D721Med (cell line): ENCODE measurements at regions not wholly inside any gene's neighbourhood (a gene's known extent, or its start where the extent isn't known, plus 50 kb on each side); places are given as distances from the start of the nearest gene placed in this dataset.

Experiments used
- DNase-seq: peaks from one replicate; pipeline ENCODE4 v3.0.0; 2011; ENCODE audit warnings: low spot score; ENCODE audit not compliant: insufficient read length
- FAIRE-seq: peaks from 2 replicates; lab custom pipeline; 2011; peaks lifted over from hg19 to GRCh38; lab: Jason Lieb, UNC
- CTCF ChIP-seq: IDR thresholded peaks from 2 replicates; pipeline ENCODE4 v1.5.1; 2012; ENCODE audit warnings: mild to moderate bottlenecking, control low read depth; ENCODE audit not compliant: insufficient read depth; ENCODE audit errors: missing control alignments

DNA sequence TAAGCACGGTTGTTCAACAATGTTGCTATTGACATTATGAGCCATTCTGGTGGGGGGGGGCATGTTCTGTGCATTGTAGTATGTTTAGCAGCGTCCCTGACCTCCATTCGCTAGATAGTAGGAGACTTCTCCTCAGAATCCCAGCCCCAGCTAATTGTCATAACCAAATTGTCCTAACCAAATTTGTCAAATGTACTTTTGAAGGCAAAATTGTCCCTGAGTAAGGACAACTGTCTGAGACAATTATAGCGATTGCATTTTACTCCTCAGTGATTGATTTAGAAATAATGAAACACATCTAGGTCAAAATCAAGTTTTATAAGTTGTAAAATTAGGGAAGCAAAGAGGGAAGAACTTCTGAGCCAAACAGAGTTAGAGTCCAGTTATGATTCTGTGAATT is 541.8 kb upstream of the CHORDC1 start:
- TF ChIP-seq CTCF: no peak
- DNase-seq (no peak), FAIRE-seq (no peak)

DNA sequence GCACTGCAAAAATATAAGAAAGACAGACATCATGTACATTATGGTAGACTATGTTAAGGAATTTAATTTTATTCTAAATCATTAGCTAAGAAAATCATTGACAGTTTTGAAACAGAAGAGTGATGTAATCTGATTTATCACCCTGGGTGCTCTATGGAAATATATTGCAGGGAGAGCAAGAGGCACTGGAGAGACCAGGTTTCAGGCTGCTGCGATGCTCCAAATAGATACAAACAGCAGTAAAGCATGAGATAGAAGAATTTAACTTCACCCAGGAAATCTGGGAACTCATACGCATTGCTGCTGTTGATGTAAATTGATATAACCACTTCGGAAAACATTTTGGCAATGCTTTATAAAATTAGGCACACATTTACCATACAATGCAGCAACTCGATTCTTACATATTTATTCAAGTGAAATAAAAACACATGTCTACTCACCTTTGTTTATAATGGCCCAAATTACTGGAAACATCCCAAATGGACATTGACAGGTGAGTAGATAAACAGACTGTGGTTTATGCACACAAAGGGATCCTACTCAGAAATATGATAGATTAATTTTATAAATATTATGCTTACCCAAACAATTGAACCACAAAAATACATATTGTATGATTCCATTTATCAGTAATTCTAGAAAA is 535.1 kb upstream of the CHORDC1 start:
- no peak for TF ChIP-seq CTCF
- FAIRE-seq: no peak

DNA sequence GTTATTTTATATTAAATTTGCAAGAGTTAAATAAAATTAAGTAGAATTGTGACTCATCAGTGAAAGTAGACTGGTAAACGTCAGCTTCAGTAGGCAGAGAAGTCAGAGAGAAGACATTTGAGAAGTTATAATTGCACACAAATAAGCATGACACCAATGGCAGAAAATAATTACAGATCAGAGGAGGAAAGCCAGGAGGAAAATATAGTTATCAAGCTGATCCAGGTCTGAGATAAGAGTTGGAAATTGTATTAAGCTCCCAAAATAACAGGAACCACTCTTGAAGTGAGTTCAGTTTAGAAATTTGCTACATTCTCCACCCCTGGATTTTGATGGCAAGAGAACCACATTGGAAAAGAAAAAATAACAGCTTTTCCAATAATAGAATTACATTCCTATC is 533.8 kb upstream of the CHORDC1 start:
- FAIRE-seq: no peak
- DNase-seq: no peak
- no peak for TF ChIP-seq CTCF

More for the DNA sequence above, 535.1 kb upstream of the CHORDC1 start:
- DNase-seq: no peak

DNA sequence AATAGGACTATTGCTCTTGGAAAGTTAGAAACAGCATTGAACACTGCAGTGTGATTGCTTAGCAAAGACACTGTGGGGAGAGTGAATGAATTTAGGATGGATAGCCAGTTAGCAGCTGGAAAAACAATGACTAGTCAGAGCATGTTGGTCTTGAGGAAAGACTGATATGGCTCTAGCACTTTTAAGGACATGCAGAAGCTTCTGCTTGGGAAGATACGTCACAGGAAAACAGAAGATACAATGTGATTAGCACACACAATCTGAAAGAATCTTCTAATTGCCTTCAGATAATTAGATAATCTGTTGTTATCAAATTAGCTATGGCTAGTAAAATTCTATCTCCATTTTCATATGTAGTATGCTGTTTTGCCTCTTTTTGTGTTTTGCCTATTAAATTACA is 530.7 kb upstream of the CHORDC1 start:
- TF ChIP-seq CTCF: no peak
- DNase-seq (no peak), FAIRE-seq (no peak)

DNA sequence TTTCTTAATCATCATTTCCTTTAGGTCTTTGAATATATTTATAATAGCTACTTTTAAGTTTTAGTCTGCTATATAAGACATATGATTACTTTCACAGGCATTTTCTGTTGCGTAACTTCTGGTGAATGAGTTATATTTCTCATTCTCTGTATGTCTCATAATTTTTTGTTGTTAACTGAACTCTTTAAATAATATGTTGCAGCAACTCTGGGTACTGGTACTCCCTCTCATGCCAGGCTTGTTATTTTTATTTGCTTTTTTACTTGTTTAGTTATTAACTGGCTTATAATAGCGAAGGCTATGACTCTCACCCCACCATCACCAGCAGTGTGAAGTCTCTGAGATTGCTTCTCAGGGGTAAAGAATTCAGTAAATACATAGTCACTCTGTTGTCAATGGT is 524.2 kb upstream of the CHORDC1 start:
- no peak for FAIRE-seq
- DNase-seq: no peak
- no peak for TF ChIP-seq CTCF

GRCh38 chr11:90744169-90744568 is 521.3 kb upstream of the CHORDC1 start:
- no peak for FAIRE-seq
- no peak for DNase-seq
- TF ChIP-seq CTCF: no peak

DNA sequence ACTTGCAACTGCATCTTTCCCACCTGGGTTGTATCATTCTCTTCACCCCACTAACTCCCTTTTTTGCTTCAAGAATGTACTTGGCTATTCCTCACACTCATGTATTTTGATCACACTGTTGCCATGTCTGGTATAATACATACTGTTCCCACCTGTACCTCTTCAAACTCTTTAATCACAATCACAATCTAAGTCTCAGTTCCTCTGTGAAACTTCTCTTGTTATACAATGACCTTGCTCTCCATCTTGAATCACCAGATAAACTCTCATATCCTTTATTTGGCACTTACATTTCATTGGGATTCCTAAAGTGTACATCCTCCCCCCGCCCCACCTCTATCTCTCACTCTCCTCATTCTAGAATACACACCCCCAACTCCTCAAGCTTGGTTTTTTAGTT is 516.0 kb upstream of the CHORDC1 start:
- DNase-seq (no peak), FAIRE-seq (no peak)
- no peak for TF ChIP-seq CTCF
